Thyroid gland (tissue), 4 donors: ENCODE measurements at regions not wholly inside any gene's neighbourhood (a gene's known extent, or its start where the extent isn't known, plus 50 kb on each side); places are given as distances from the start of the nearest gene placed in this dataset.

Experiments
- DNase-seq, 2 donors: peaks; one replicate each; pipeline ENCODE4 v3.0.0-alpha.2; 2019
- H3K27ac ChIP-seq, 3 donors: fragments of 200-600 bp; sonication (generic); 1 replicate in 2 of 3; 2 replicates in 1 of 3; pipeline ENCODE4 v1.5.1; 2016 to 2019; ENCODE audit warnings: mild to moderate bottlenecking in 1 of 3, moderate library complexity in 1 of 3
- H3K27me3 ChIP-seq: fragments of 200-600 bp; sonication (generic); one replicate; pipeline ENCODE4 v1.5.1; 2019
- H3K36me3 ChIP-seq, 2 donors: fragments of 200-600 bp; sonication (generic); one replicate each; pipeline ENCODE4 v1.5.1; 2016 to 2019
- H3K4me1 ChIP-seq, 2 donors: fragments of 200-600 bp; sonication (generic); one replicate each; pipeline ENCODE4 v1.5.1; 2017 to 2019
- H3K4me3 ChIP-seq, 3 donors: fragments of 200-600 bp; sonication (generic); replicated peaks in 1 of 3; 1 replicate in 2 of 3; 2 replicates in 1 of 3; pipeline ENCODE4 v1.5.1; 2016; ENCODE audit warnings: mild to moderate bottlenecking in 1 of 3
- H3K9me3 ChIP-seq: fragments of 200-600 bp; sonication (generic); one replicate; pipeline ENCODE4 v1.5.1; 2017
- CTCF ChIP-seq, 6 experiments: fragments of 200-600 bp in 3 of 6; fragments of 450-650 bp in 3 of 6; sonication (generic) in 3 of 6; IDR thresholded peaks; one replicate each; pipeline ENCODE4 v1.5.1; 2016 to 2019; ENCODE audit warnings: antibody characterized with exemption in 6 of 6, mild to moderate bottlenecking in 2 of 6, inconsistent platforms in 1 of 6, moderate library complexity in 1 of 6
- POLR2A ChIP-seq, 2 donors: fragments of 450-650 bp; IDR thresholded peaks; one replicate each; pipeline ENCODE4 v1.6.1; 2017; ENCODE audit warnings: antibody characterized with exemption in 2 of 2, mild to moderate bottlenecking in 2 of 2, moderate library complexity in 1 of 2
- WGBS, 2 donors: methylation state at CpG; one replicate each; pipeline ENCODE4 v1.1.5; 2017; 5-methylcytosine and 5-hydroxymethylcytosine counted together
- intact Hi-C: fragments of 100-400 bp; cut with DNase I; formaldehyde crosslinking; loops from one replicate; pipeline ENCODE4 v1.15.1; 2023

GRCh38 chr6:156616495-156616894 lies 160.7 kb upstream of the ARID1B start:
- 73 to 84% methylated on average over 1 of the region's 1 CpG for WGBS, 2 donors
- intact Hi-C loops = no loop called here
- Histone ChIP-seq H3K4me1 (peaks cover 20 to 26% of the 10 kb centered on the region in 2 donors), H3K36me3 (no peaks in the 10 kb centered on the region), H3K27me3 (no peaks in the 10 kb centered on the region), H3K4me3 (no peak overlapping the region), H3K27ac (no peak overlapping the region), H3K9me3 (no peaks in the 10 kb centered on the region)
- DNase-seq = peak in 1 of 2 donors; percentile 17
- TF ChIP-seq CTCF (IDR thresholded peaks at IDR 0.05) (no peak), POLR2A (IDR thresholded peaks at IDR 0.05) (no peak)

GRCh38 chr6:156613996-156614395 lies 163.2 kb upstream of the ARID1B start:
- 91% methylated on average over 1 of the region's 1 CpG for WGBS, 2 donors
- intact Hi-C loops = no loop called here
- Histone ChIP-seq H3K4me3 (no peak overlapping the region), H3K36me3 (no peaks in the 10 kb centered on the region), H3K27me3 (no peaks in the 10 kb centered on the region), H3K27ac (no peak overlapping the region), H3K9me3 (no peaks in the 10 kb centered on the region), H3K4me1 (peaks cover 12 to 17% of the 10 kb centered on the region in 2 donors)
- no peak for DNase-seq
- TF ChIP-seq CTCF (IDR thresholded peaks at IDR 0.05) (no peak), POLR2A (IDR thresholded peaks at IDR 0.05) (no peak)

- intact Hi-C loops = no loop called here
- no peak for TF ChIP-seq POLR2A (IDR thresholded peaks at IDR 0.05)
- TF ChIP-seq CTCF (IDR thresholded peaks at IDR 0.05) = no peak
- H3K9me3 ChIP-seq = no peaks in the 10 kb centered on the region
- H3K27me3 ChIP-seq = no peaks in the 10 kb centered on the region
- DNase-seq = no peak
- no peak overlapping the region for H3K4me3 ChIP-seq
- no peaks in the 10 kb centered on the region for H3K36me3 ChIP-seq
- peaks cover 8% of the 10 kb centered on the region in 2 donors for H3K4me1 ChIP-seq
- H3K27ac ChIP-seq = no peak overlapping the region
Observed at GRCh38 chr6:156612361-156612760, 164.8 kb upstream of the ARID1B start.

- Histone ChIP-seq H3K4me3 (no peak overlapping the region), H3K9me3 (no peaks in the 10 kb centered on the region), H3K36me3 (no peaks in the 10 kb centered on the region), H3K27me3 (no peaks in the 10 kb centered on the region), H3K4me1 (peaks cover 8 to 14% of the 10 kb centered on the region in 2 donors), H3K27ac (no peak overlapping the region)
- 96% methylated on average over 7 of the region's 7 CpGs for WGBS, 2 donors
- intact Hi-C loops = no loop called here
- no peak for TF ChIP-seq POLR2A (IDR thresholded peaks at IDR 0.05)
- no peak for TF ChIP-seq CTCF (IDR thresholded peaks at IDR 0.05)
- no peak for DNase-seq
Observed at GRCh38 chr6:156602066-156602385, 175.2 kb upstream of the ARID1B start.

GRCh38 chr6:156601152-156602065 lies 175.8 kb upstream of the ARID1B start:
- TF ChIP-seq POLR2A (IDR thresholded peaks at IDR 0.05) (no peak), CTCF (IDR thresholded peaks at IDR 0.05) (no peak)
- intact Hi-C loops = no loop called here

More at GRCh38 chr6:156601152-156602065, 175.8 kb upstream of the ARID1B start:
- H3K27ac ChIP-seq = peak overlapping the region in 1 of 3 donors; percentile 54
- H3K9me3 ChIP-seq = no peaks in the 10 kb centered on the region
- no peaks in the 10 kb centered on the region for H3K27me3 ChIP-seq
- DNase-seq = peak; percentile 74 to 82
- WGBS, 2 donors = 73 to 84% methylated on average over 16 to 17 of the region's 17 CpGs
- no peaks in the 10 kb centered on the region for H3K36me3 ChIP-seq
- H3K4me1 ChIP-seq = peaks cover 8 to 14% of the 10 kb centered on the region in 2 donors
- no peak overlapping the region for H3K4me3 ChIP-seq
